H9 (cell line): ENCODE measurements at regions not wholly inside any gene's neighbourhood (a gene's known extent, or its start where the extent isn't known, plus 50 kb on each side); places are given as distances from the start of the nearest gene placed in this dataset.

ENCODE experiments used
- DNase-seq: peaks from one replicate; pipeline ENCODE4 v3.0.0-alpha.2; 2017
- H2AFZ ChIP-seq: one replicate; pipeline ENCODE4 v1.6.1; 2013; ENCODE audit warnings: mild to moderate bottlenecking, low read length, control low read depth, moderate library complexity
- H2AK5ac ChIP-seq: 2 replicates; pipeline ENCODE4 v1.6.1; 2013; ENCODE audit warnings: low read length, control low read depth, mixed read lengths; ENCODE audit not compliant: insufficient read length
- H2BK120ac ChIP-seq: one replicate; pipeline ENCODE4 v1.6.1; 2013; ENCODE audit warnings: low read depth, mild to moderate bottlenecking, low read length, control low read depth, inconsistent platforms; ENCODE audit not compliant: poor library complexity, severe bottlenecking
- H2BK12ac ChIP-seq: 2 replicates; pipeline ENCODE4 v1.6.1; 2013; ENCODE audit warnings: low read length, control low read depth, mixed read lengths, low read depth; ENCODE audit not compliant: insufficient read length
- H2BK15ac ChIP-seq: 2 replicates; pipeline ENCODE4 v1.6.1; 2013; ENCODE audit warnings: low read depth, low read length, control low read depth
- H2BK20ac ChIP-seq: one replicate; pipeline ENCODE4 v1.6.1; 2013; ENCODE audit warnings: low read depth, mild to moderate bottlenecking, low read length, control low read depth, inconsistent platforms; ENCODE audit not compliant: poor library complexity, severe bottlenecking
- H2BK5ac ChIP-seq: 2 replicates; pipeline ENCODE4 v1.6.1; 2013; ENCODE audit warnings: low read length, control low read depth, mixed read lengths; ENCODE audit not compliant: insufficient read length
- H3K14ac ChIP-seq: 2 replicates; pipeline ENCODE4 v1.6.1; 2013; ENCODE audit warnings: low read length, control low read depth; ENCODE audit not compliant: insufficient read depth
- H3K18ac ChIP-seq: 2 replicates; pipeline ENCODE4 v1.6.1; 2013; ENCODE audit warnings: low read depth, mild to moderate bottlenecking, mixed read lengths, low read length, control low read depth; ENCODE audit not compliant: insufficient read length
- H3K23ac ChIP-seq: 2 replicates; pipeline ENCODE4 v1.6.1; 2013; ENCODE audit warnings: low read length, control low read depth, mixed read lengths, low read depth; ENCODE audit not compliant: insufficient read length
- H3K23me2 ChIP-seq: 2 replicates; pipeline ENCODE4 v1.6.1; 2013; ENCODE audit warnings: low read depth, mild to moderate bottlenecking, mixed read lengths, low read length, control low read depth; ENCODE audit not compliant: insufficient read length, poor library complexity, severe bottlenecking
- H3K27ac ChIP-seq: 2 replicates; pipeline ENCODE4 v1.5.1; 2013; ENCODE audit warnings: low read length, control low read depth, mixed read lengths, low read depth; ENCODE audit not compliant: insufficient read length
- H3K27me3 ChIP-seq: 2 replicates; pipeline ENCODE4 v1.6.1; 2013; ENCODE audit warnings: low read length, control low read depth, inconsistent platforms; ENCODE audit not compliant: insufficient read depth
- H3K4ac ChIP-seq: 2 replicates; pipeline ENCODE4 v1.6.1; 2013; ENCODE audit warnings: low read depth, mild to moderate bottlenecking, control low read depth, inconsistent platforms, low read length, moderate library complexity
- H3K4me1 ChIP-seq: 2 replicates; pipeline ENCODE4 v1.6.1; 2013; ENCODE audit warnings: low read length, control low read depth, inconsistent platforms; ENCODE audit not compliant: insufficient read depth
- H3K4me2 ChIP-seq: 2 replicates; pipeline ENCODE4 v1.6.1; 2013; ENCODE audit warnings: low read length, control low read depth, mixed read lengths; ENCODE audit not compliant: insufficient read length, insufficient read depth
- H3K56ac ChIP-seq: 2 replicates; pipeline ENCODE4 v1.6.1; 2013; ENCODE audit warnings: low read depth, mild to moderate bottlenecking, mixed read lengths, low read length, control low read depth; ENCODE audit not compliant: insufficient read length
- H3K79me1 ChIP-seq: 2 replicates; pipeline ENCODE4 v1.6.1; 2013; ENCODE audit warnings: low read depth, mild to moderate bottlenecking, moderate library complexity, low read length, control low read depth, inconsistent platforms; ENCODE audit not compliant: insufficient read depth, poor library complexity, severe bottlenecking
- H3K79me2 ChIP-seq: 2 replicates; pipeline ENCODE4 v1.6.1; 2013; ENCODE audit warnings: low read length, control low read depth, inconsistent platforms; ENCODE audit not compliant: insufficient read depth
- H3K9ac ChIP-seq: 2 replicates; pipeline ENCODE4 v1.6.1; 2013; ENCODE audit warnings: low read length, control low read depth, mixed read lengths; ENCODE audit not compliant: insufficient read length; ENCODE audit errors: extremely low read depth
- H3K9me3 ChIP-seq: one replicate; pipeline ENCODE4 v1.6.1; 2013; ENCODE audit warnings: low read depth, low read length, inconsistent platforms; ENCODE audit not compliant: control insufficient read depth
- H3T11ph ChIP-seq: one replicate; pipeline ENCODE4 v1.6.1; 2013; ENCODE audit warnings: mild to moderate bottlenecking, low read length, control low read depth, inconsistent platforms
- H4K20me1 ChIP-seq: one replicate; pipeline ENCODE4 v1.6.1; 2013; ENCODE audit not compliant: control insufficient read depth, insufficient read length, insufficient read depth
- H4K5ac ChIP-seq: 2 replicates; pipeline ENCODE4 v1.6.1; 2013; ENCODE audit warnings: low read depth, mild to moderate bottlenecking, mixed read lengths, low read length, control low read depth; ENCODE audit not compliant: insufficient read length
- H4K8ac ChIP-seq: replicated peaks from 2 replicates; pipeline ENCODE4 v1.6.1; 2013; ENCODE audit warnings: low read length, control low read depth, mixed read lengths, low read depth; ENCODE audit not compliant: insufficient read length
- H4K91ac ChIP-seq: 2 replicates; pipeline ENCODE4 v1.6.1; 2013; ENCODE audit warnings: low read depth, mild to moderate bottlenecking, moderate library complexity, mixed read lengths, low read length, control low read depth; ENCODE audit not compliant: insufficient read length
- H3K27ac Mint-ChIP-seq, 3 experiments: 2 replicates in 2 of 3; 3 replicates in 1 of 3; pipeline ENCODE4 v1.8.0; 2020 to 2021; ENCODE audit warnings: mixed read lengths in 3 of 3, mild to moderate bottlenecking in 1 of 3, moderate library complexity in 1 of 3
- H3K27me3 Mint-ChIP-seq: 2 replicates; pipeline ENCODE4 v1.8.0; 2021; ENCODE audit warnings: low read depth, mild to moderate bottlenecking, moderate library complexity, mixed read lengths
- H3K36me3 Mint-ChIP-seq, 3 experiments: 2 replicates in 2 of 3; 3 replicates in 1 of 3; pipeline ENCODE4 v1.8.0; 2020 to 2021; ENCODE audit warnings: low read depth in 3 of 3, mixed read lengths in 3 of 3; ENCODE audit not compliant: insufficient read depth in 1 of 3
- H3K4me1 Mint-ChIP-seq, 2 experiments: 2 replicates each; pipeline ENCODE4 v1.8.0; 2020; ENCODE audit warnings: mixed read lengths in 2 of 2
- H3K4me3 Mint-ChIP-seq, 2 experiments: 2 replicates in 1 of 2; 3 replicates in 1 of 2; pipeline ENCODE4 v1.8.0; 2020 to 2021; ENCODE audit warnings: mild to moderate bottlenecking in 2 of 2, mixed read lengths in 2 of 2, moderate library complexity in 1 of 2
- H3K9me3 Mint-ChIP-seq, 2 experiments: 2 replicates in 1 of 2; 3 replicates in 1 of 2; pipeline ENCODE4 v1.8.0; 2020; ENCODE audit warnings: mild to moderate bottlenecking in 2 of 2, mixed read lengths in 2 of 2, moderate library complexity in 1 of 2
- WGBS: extraction: QIAGEN DNeasy Blood & Tissue Kit; methylation state at CpG from one replicate; pipeline ENCODE4 v1.1.7; 2013; ENCODE audit warnings: missing lambda C conversion rate, low lambda C conversion rate, mixed read lengths; ENCODE audit not compliant: insufficient read length; ENCODE audit errors: extremely low coverage; 5-methylcytosine and 5-hydroxymethylcytosine counted together
- TF ChIP-seq, protein P1 (sequence below): fragments of 200-600 bp; sonication (generic); conservative IDR thresholded peaks from 3 replicates; pipeline ENCODE4 v1.8.0; 2021; ENCODE audit warnings: antibody characterized with exemption, mild to moderate bottlenecking

DNA sequence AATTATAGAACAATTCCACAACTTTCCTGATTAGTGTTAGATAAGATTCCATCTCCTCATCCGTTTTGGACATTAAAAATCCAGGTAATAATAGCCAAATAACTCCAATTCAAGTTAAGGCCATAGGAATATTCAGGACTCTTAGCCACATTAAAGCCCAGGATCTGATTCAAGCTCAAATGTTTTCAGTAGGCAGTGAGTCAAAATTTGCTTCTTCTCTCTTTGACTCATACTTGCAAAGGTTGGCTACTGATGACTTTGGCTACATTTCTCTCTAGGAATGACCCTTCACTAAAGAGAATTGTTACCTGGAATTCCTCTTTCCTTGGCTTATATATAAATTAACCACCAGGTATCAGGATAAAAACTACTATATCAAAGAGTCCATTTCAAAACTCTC, 354.9 kb upstream of the HS3ST1 start:
- Histone ChIP-seq H2BK15ac (no peak overlapping the region), H3K9me3 (no peaks in the 10 kb centered on the region), H2BK20ac (no peak overlapping the region), H3K4me2 (no peak overlapping the region), H4K8ac (no peak overlapping the region), H3K9ac (no peak overlapping the region), H3K79me2 (no peaks in the 10 kb centered on the region), H3K23me2 (no peaks in the 10 kb centered on the region), H2BK5ac (no peak overlapping the region), H2AK5ac (no peak overlapping the region), H3K14ac (no peak overlapping the region), H3K4me1 (no peaks in the 10 kb centered on the region), H2AFZ (no peak overlapping the region), H3K23ac (no peak overlapping the region), H3K4ac (no peak overlapping the region), H2BK12ac (no peak overlapping the region), H4K91ac (no peak overlapping the region), H3K27ac (no peak overlapping the region), H3T11ph (no peak overlapping the region), H4K20me1 (no peaks in the 10 kb centered on the region), H3K18ac (no peak overlapping the region), H2BK120ac (no peak overlapping the region), H3K79me1 (no peaks in the 10 kb centered on the region), H4K5ac (no peak overlapping the region), H3K56ac (no peak overlapping the region), H3K27me3 (no peaks in the 10 kb centered on the region)
- Mint-ChIP-seq H3K36me3 (no peaks in the 10 kb centered on the region), H3K4me1 (no peaks in the 10 kb centered on the region), H3K27ac (no peak overlapping the region), H3K27me3 (no peaks in the 10 kb centered on the region), H3K9me3 (peaks cover 0 to 2% of the 10 kb centered on the region in 2 experiments; a peak in 1 of 5 replicates), H3K4me3 (no peak overlapping the region)
- no peak for DNase-seq
- no CpG with 5 or more reads among the region's 1 CpG for WGBS
- TF ChIP-seq, protein P1, sequence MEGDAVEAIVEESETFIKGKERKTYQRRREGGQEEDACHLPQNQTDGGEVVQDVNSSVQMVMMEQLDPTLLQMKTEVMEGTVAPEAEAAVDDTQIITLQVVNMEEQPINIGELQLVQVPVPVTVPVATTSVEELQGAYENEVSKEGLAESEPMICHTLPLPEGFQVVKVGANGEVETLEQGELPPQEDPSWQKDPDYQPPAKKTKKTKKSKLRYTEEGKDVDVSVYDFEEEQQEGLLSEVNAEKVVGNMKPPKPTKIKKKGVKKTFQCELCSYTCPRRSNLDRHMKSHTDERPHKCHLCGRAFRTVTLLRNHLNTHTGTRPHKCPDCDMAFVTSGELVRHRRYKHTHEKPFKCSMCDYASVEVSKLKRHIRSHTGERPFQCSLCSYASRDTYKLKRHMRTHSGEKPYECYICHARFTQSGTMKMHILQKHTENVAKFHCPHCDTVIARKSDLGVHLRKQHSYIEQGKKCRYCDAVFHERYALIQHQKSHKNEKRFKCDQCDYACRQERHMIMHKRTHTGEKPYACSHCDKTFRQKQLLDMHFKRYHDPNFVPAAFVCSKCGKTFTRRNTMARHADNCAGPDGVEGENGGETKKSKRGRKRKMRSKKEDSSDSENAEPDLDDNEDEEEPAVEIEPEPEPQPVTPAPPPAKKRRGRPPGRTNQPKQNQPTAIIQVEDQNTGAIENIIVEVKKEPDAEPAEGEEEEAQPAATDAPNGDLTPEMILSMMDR: no peak
